ENCODE measurements at regions not wholly inside any gene's neighbourhood (a gene's known extent, or its start where the extent isn't known, plus 50 kb on each side); places are given as distances from the start of the nearest gene placed in this dataset.

- no peak for TF ChIP-seq ESRRA (IDR thresholded peaks at IDR 0.05; ENCODE audit: low read length)
- TF ChIP-seq CTCF (IDR thresholded peaks at IDR 0.05 in 2 of 3, conservative IDR thresholded peaks at IDR 0.05 in 1 of 3; ENCODE audit: control insufficient read depth in 2 of 3, extremely low read depth in 1 of 3, insufficient read depth in 1 of 3, low read depth in 3 of 3, low read length in 3 of 3) = no peak
- no peak for TF ChIP-seq KLF5 (IDR thresholded peaks at IDR 0.05; ENCODE audit: partially characterized antibody)
- no peak for TF ChIP-seq EGR1 (IDR thresholded peaks at IDR 0.05; ENCODE audit: borderline replicate concordance in 1 of 2, low read depth in 2 of 2, low read length in 2 of 2)
- no peak for TF ChIP-seq PAX5 (IDR thresholded peaks at IDR 0.05; ENCODE audit: borderline replicate concordance, low read depth, low read length)
- no peak for TF ChIP-seq JUND (IDR thresholded peaks at IDR 0.05; ENCODE audit: low read depth, low read length)
- TF ChIP-seq SPI1 (IDR thresholded peaks at IDR 0.05; ENCODE audit: borderline replicate concordance, insufficient read depth, low read depth, low read length) = no peak
- TF ChIP-seq ZNF274 (IDR thresholded peaks at IDR 0.05; ENCODE audit: insufficient read depth, insufficient read length) = no peak
- TF ChIP-seq POLR2AphosphoS2 (IDR thresholded peaks at IDR 0.05; ENCODE audit: low read depth, low read length) = no peak
- TF ChIP-seq BCLAF1 (IDR thresholded peaks at IDR 0.05) = no peak
- no peak for TF ChIP-seq BRCA1 (IDR thresholded peaks at IDR 0.05; ENCODE audit: low read depth, low read length)
- TF ChIP-seq FOXM1 (IDR thresholded peaks at IDR 0.05; ENCODE audit: low read depth, low read length) = no peak
- no peak for TF ChIP-seq POLR2A (IDR thresholded peaks at IDR 0.05; ENCODE audit: low read depth, low read length)
- no peak for TF ChIP-seq BMI1 (IDR thresholded peaks at IDR 0.05; ENCODE audit: borderline replicate concordance)
Observed at GRCh38 chr3:59374091-59374817, 324.4 kb upstream of the CFAP20DC start.
